CD14-positive monocyte (primary cell): ENCODE measurements at regions not wholly inside any gene's neighbourhood (a gene's known extent, or its start where the extent isn't known, plus 50 kb on each side); places are given as distances from the start of the nearest gene placed in this dataset.

ENCODE experiments used
- DNase-seq, 3 donors: peaks; one replicate each; pipeline ENCODE4 v3.0.0-alpha.2; 2011 to 2022
- H2AFZ ChIP-seq: 2 replicates; pipeline ENCODE4 v1.6.0; 2012; ENCODE audit warnings: mild to moderate bottlenecking, low read depth, low read length, inconsistent platforms; ENCODE audit not compliant: insufficient read depth, poor library complexity, severe bottlenecking
- H3K27ac ChIP-seq, 2 donors: 1 replicate in 1 of 2; 2 replicates in 1 of 2; pipeline ENCODE4 v1.5.1; 2012 to 2013; ENCODE audit warnings: low read length in 2 of 2, control low read depth in 1 of 2, inconsistent platforms in 1 of 2, low read depth in 1 of 2, mild to moderate bottlenecking in 1 of 2
- H3K27me3 ChIP-seq, 2 donors: one replicate each; pipeline versions ENCODE4 v1.6.0 to v1.6.1; 2011 to 2013; ENCODE audit warnings: low read length in 2 of 2; ENCODE audit not compliant: control insufficient read depth in 2 of 2, insufficient read depth in 2 of 2
- H3K36me3 ChIP-seq, 2 donors: replicated peaks in 1 of 2; 1 replicate in 1 of 2; 2 replicates in 1 of 2; pipeline versions ENCODE4 v1.5.1 to v1.6.1; 2012 to 2013; ENCODE audit warnings: low read length in 2 of 2, control low read depth in 1 of 2, inconsistent platforms in 1 of 2, mild to moderate bottlenecking in 1 of 2; ENCODE audit not compliant: insufficient read depth in 2 of 2, control insufficient read depth in 1 of 2
- H3K4me1 ChIP-seq, 2 donors: 1 replicate in 1 of 2; 2 replicates in 1 of 2; pipeline versions ENCODE4 v1.5.1 to v1.6.1; 2012 to 2013; ENCODE audit warnings: low read length in 2 of 2, control low read depth in 1 of 2, inconsistent platforms in 1 of 2, mild to moderate bottlenecking in 1 of 2, moderate library complexity in 1 of 2; ENCODE audit not compliant: insufficient read depth in 2 of 2, control insufficient read depth in 1 of 2
- H3K4me2 ChIP-seq: replicated peaks from 2 replicates; pipeline ENCODE3; 2012; ENCODE audit warnings: low read length, moderate library complexity, mild to moderate bottlenecking; ENCODE audit not compliant: poor library complexity, severe bottlenecking; ENCODE audit errors: extremely low read depth
- H3K4me3 ChIP-seq, 3 experiments: fragments of 200-600 bp in 1 of 3; sonication (generic) in 1 of 3; replicated peaks in 1 of 3; 1 replicate in 2 of 3; 2 replicates in 1 of 3; pipeline ENCODE4 v1.5.1; 2011 to 2013; ENCODE audit warnings: low read length in 3 of 3, mild to moderate bottlenecking in 3 of 3, control low read depth in 2 of 3, low read depth in 2 of 3, inconsistent platforms in 1 of 3, moderate library complexity in 1 of 3
- H3K79me2 ChIP-seq: 2 replicates; pipeline ENCODE4 v1.6.0; 2012; ENCODE audit warnings: mild to moderate bottlenecking, control low read depth, inconsistent platforms, low read length, moderate library complexity; ENCODE audit not compliant: insufficient read depth
- H3K9ac ChIP-seq: 2 replicates; pipeline ENCODE4 v1.6.0; 2017; ENCODE audit warnings: low read length, mild to moderate bottlenecking; ENCODE audit not compliant: insufficient read depth, poor library complexity, severe bottlenecking
- H3K9me3 ChIP-seq, 2 donors: replicated peaks in 1 of 2; 1 replicate in 1 of 2; 2 replicates in 1 of 2; pipeline versions ENCODE4 v1.5.1 to v1.6.1; 2012 to 2013; ENCODE audit warnings: low read length in 2 of 2, control low read depth in 1 of 2; ENCODE audit not compliant: control insufficient read depth in 1 of 2, insufficient read depth in 1 of 2
- H4K20me1 ChIP-seq: 2 replicates; pipeline ENCODE4 v1.6.0; 2012; ENCODE audit warnings: mild to moderate bottlenecking, low read length, control low read depth, moderate library complexity; ENCODE audit not compliant: insufficient read depth
- H3K27ac Mint-ChIP-seq, 7 donors: one replicate each; pipeline ENCODE4 v1.8.0; 2020; ENCODE audit warnings: mild to moderate bottlenecking in 7 of 7, mixed read lengths in 7 of 7, moderate library complexity in 6 of 7, inconsistent platforms in 2 of 7
- H3K27me3 Mint-ChIP-seq, 3 donors: one replicate each; pipeline ENCODE4 v1.8.0; 2021 to 2022; ENCODE audit warnings: low read depth in 3 of 3, mild to moderate bottlenecking in 3 of 3, mixed read lengths in 3 of 3, moderate library complexity in 3 of 3, inconsistent platforms in 1 of 3
- H3K36me3 Mint-ChIP-seq, 2 donors: one replicate each; pipeline ENCODE4 v1.8.0; 2020; ENCODE audit warnings: mixed read lengths in 2 of 2, inconsistent platforms in 1 of 2, mild to moderate bottlenecking in 1 of 2
- H3K4me1 Mint-ChIP-seq: one replicate; pipeline ENCODE4 v1.8.0; 2020; ENCODE audit warnings: mild to moderate bottlenecking, mixed read lengths
- H3K4me3 Mint-ChIP-seq, 2 donors: one replicate each; pipeline ENCODE4 v1.8.0; 2020; ENCODE audit warnings: mild to moderate bottlenecking in 2 of 2, mixed read lengths in 2 of 2, moderate library complexity in 1 of 2
- H3K9me3 Mint-ChIP-seq, 7 donors: one replicate each; pipeline ENCODE4 v1.8.0; 2020 to 2022; ENCODE audit warnings: mixed read lengths in 7 of 7, mild to moderate bottlenecking in 6 of 7, moderate library complexity in 6 of 7, inconsistent platforms in 2 of 7
- WGBS: methylation state at CpG from one replicate; pipeline ENCODE4 v1.1.5; 2013; ENCODE audit warnings: missing lambda C conversion rate; ENCODE audit not compliant: insufficient coverage; 5-methylcytosine and 5-hydroxymethylcytosine counted together
- intact Hi-C, 2 donors: fragments of 100-400 bp; cut with micrococcal nuclease; formaldehyde crosslinking; loops; one replicate each; pipeline versions ENCODE4 v1.15.0 to v1.15.1; 2023
- TF ChIP-seq, protein P1 (sequence below): fragments of 200-600 bp; IDR thresholded peaks from one replicate; pipeline ENCODE4 v1.8.0; 2022; ENCODE audit warnings: antibody characterized with exemption, mild to moderate bottlenecking

- WGBS: no CpG with 5 or more reads among the region's 1 CpG
- Histone ChIP-seq H4K20me1 (no peaks in the 10 kb centered on the region), H3K36me3 (no peaks in the 10 kb centered on the region), H3K27ac (peak overlapping the region in 1 of 2 donors; percentile 59), H3K79me2 (no peaks in the 10 kb centered on the region), H3K9ac (no peak overlapping the region), H3K4me2 (peak overlapping the region; percentile 37), H2AFZ (no peak overlapping the region), H3K4me1 (peaks cover 17 to 27% of the 10 kb centered on the region in 2 donors), H3K9me3 (peaks cover 11 to 20% of the 10 kb centered on the region in 2 donors), H3K4me3 (peak overlapping the region in 1 of 3 experiments; percentile 6), H3K27me3 (no peaks in the 10 kb centered on the region)
- peak overlapping the region in 6 of 7 donors; percentile 35 to 77 (median 50) for H3K27ac Mint-ChIP-seq
- peaks cover 19% of the 10 kb centered on the region for H3K4me1 Mint-ChIP-seq
- no peak overlapping the region for H3K4me3 Mint-ChIP-seq
- intact Hi-C loops: no loop called here
- peak; percentile 49 to 83 (median 68) for DNase-seq
- no peaks in the 10 kb centered on the region for H3K27me3 Mint-ChIP-seq
- H3K36me3 Mint-ChIP-seq: peaks cover 15 to 28% of the 10 kb centered on the region in 2 donors
- TF ChIP-seq, protein P1, sequence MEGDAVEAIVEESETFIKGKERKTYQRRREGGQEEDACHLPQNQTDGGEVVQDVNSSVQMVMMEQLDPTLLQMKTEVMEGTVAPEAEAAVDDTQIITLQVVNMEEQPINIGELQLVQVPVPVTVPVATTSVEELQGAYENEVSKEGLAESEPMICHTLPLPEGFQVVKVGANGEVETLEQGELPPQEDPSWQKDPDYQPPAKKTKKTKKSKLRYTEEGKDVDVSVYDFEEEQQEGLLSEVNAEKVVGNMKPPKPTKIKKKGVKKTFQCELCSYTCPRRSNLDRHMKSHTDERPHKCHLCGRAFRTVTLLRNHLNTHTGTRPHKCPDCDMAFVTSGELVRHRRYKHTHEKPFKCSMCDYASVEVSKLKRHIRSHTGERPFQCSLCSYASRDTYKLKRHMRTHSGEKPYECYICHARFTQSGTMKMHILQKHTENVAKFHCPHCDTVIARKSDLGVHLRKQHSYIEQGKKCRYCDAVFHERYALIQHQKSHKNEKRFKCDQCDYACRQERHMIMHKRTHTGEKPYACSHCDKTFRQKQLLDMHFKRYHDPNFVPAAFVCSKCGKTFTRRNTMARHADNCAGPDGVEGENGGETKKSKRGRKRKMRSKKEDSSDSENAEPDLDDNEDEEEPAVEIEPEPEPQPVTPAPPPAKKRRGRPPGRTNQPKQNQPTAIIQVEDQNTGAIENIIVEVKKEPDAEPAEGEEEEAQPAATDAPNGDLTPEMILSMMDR: no peak
- peaks cover 20 to 44% (median 26%) of the 10 kb centered on the region in 7 donors for H3K9me3 Mint-ChIP-seq
Observed at GRCh38 chr5:89421035-89421434, 538.1 kb upstream of the MEF2C start.

- Histone ChIP-seq H3K9me3 (peaks cover 11 to 13% of the 10 kb centered on the region in 2 donors), H3K4me1 (peaks cover 17 to 27% of the 10 kb centered on the region in 2 donors), H4K20me1 (no peaks in the 10 kb centered on the region), H3K27ac (peak overlapping the region in 1 of 2 donors; percentile 71), H3K4me3 (peak overlapping the region in 1 of 3 experiments; percentile 4), H3K79me2 (no peaks in the 10 kb centered on the region), H3K4me2 (no peak overlapping the region), H2AFZ (no peak overlapping the region), H3K9ac (no peak overlapping the region), H3K27me3 (no peaks in the 10 kb centered on the region), H3K36me3 (no peaks in the 10 kb centered on the region)
- TF ChIP-seq, protein P1: no peak
- no peak overlapping the region for H3K4me3 Mint-ChIP-seq
- H3K36me3 Mint-ChIP-seq: peaks cover 15 to 25% of the 10 kb centered on the region in 2 donors
- intact Hi-C loops: no loop called here
- peak; percentile 71 to 89 (median 86) for DNase-seq
- peak overlapping the region; percentile 75 to 90 (median 78) for H3K27ac Mint-ChIP-seq
- H3K4me1 Mint-ChIP-seq: peaks cover 19% of the 10 kb centered on the region
- H3K27me3 Mint-ChIP-seq: no peaks in the 10 kb centered on the region
- no CpG with 5 or more reads among the region's 3 CpGs for WGBS
- H3K9me3 Mint-ChIP-seq: peaks cover 18 to 38% (median 26%) of the 10 kb centered on the region in 7 donors
Observed at GRCh38 chr5:89418407-89419085, 535.6 kb upstream of the MEF2C start.
